ENCODE measurements at regions not wholly inside any gene's neighbourhood (a gene's known extent, or its start where the extent isn't known, plus 50 kb on each side); places are given as distances from the start of the nearest gene placed in this dataset.

- TF ChIP-seq CTCF (conservative IDR thresholded peaks at IDR 0.05) (no peak), EZH2 (IDR thresholded peaks at IDR 0.05; ENCODE audit: low read depth) (no peak)
Observed at GRCh38 chr13:33957497-33957905, 139.6 kb downstream of the RFC3 start.
